IPS-NIHi7 (cell line): ENCODE measurements at regions not wholly inside any gene's neighbourhood (a gene's known extent, or its start where the extent isn't known, plus 50 kb on each side); places are given as distances from the start of the nearest gene placed in this dataset.
"Not testable (repeated sequence)": the region's sequence is repeated elsewhere in the genome, so short reads cannot be mapped to it uniquely, and the experiment has no call there.

ENCODE experiments used
- DNase-seq: peaks from one replicate; pipeline ENCODE4 v3.0.0; 2012; ENCODE audit warnings: mixed read lengths; ENCODE audit errors: extremely low spot score

GRCh38 chr9:135404451-135405144 is 75.0 kb upstream of the PPP1R26 start:
- no peak for DNase-seq

GRCh38 chr9:135405145-135405464 is 74.5 kb upstream of the PPP1R26 start:
- not testable (repeated sequence) for DNase-seq

GRCh38 chr9:135408476-135409254 is 70.9 kb upstream of the PPP1R26 start:
- no peak for DNase-seq

- no peak for DNase-seq
These were observed 70.0 kb upstream of the PPP1R26 start for GRCh38 chr9:135409286-135410200.

- DNase-seq = no peak
These were observed 69.2 kb upstream of the PPP1R26 start for GRCh38 chr9:135410421-135410820.

GRCh38 chr9:135410831-135411473 is 68.6 kb upstream of the PPP1R26 start:
- DNase-seq = peak; percentile 47

GRCh38 chr9:135411605-135412004 is 68.0 kb upstream of the PPP1R26 start:
- not testable (repeated sequence) for DNase-seq

- peak; percentile 97 for DNase-seq
These were observed 67.1 kb upstream of the PPP1R26 start for GRCh38 chr9:135412315-135413085.

GRCh38 chr9:135413086-135413375 is 66.6 kb upstream of the PPP1R26 start:
- no peak for DNase-seq

GRCh38 chr9:135413461-135413860 is 66.1 kb upstream of the PPP1R26 start:
- no peak for DNase-seq

- DNase-seq = no peak
These were observed 65.3 kb upstream of the PPP1R26 start for GRCh38 chr9:135414293-135414692.

- DNase-seq = no peak
These were observed 64.0 kb upstream of the PPP1R26 start for GRCh38 chr9:135415586-135415985.

GRCh38 chr9:135416664-135417290 is 62.8 kb upstream of the PPP1R26 start:
- DNase-seq = no peak

GRCh38 chr9:135418161-135418560 is 61.4 kb upstream of the PPP1R26 start:
- DNase-seq = no peak

- DNase-seq = no peak
These were observed 60.5 kb upstream of the PPP1R26 start for GRCh38 chr9:135419106-135419505.

GRCh38 chr9:135422341-135422944 is 57.1 kb upstream of the PPP1R26 start:
- no peak for DNase-seq

- DNase-seq = no peak
These were observed 55.9 kb upstream of the PPP1R26 start for GRCh38 chr9:135423725-135424124.
